ENCODE measurements at regions not wholly inside any gene's neighbourhood (a gene's known extent, or its start where the extent isn't known, plus 50 kb on each side); places are given as distances from the start of the nearest gene placed in this dataset.
"Not testable (repeated sequence)": the region's sequence is repeated elsewhere in the genome, so short reads cannot be mapped to it uniquely, and the experiment has no call there.

DNA sequence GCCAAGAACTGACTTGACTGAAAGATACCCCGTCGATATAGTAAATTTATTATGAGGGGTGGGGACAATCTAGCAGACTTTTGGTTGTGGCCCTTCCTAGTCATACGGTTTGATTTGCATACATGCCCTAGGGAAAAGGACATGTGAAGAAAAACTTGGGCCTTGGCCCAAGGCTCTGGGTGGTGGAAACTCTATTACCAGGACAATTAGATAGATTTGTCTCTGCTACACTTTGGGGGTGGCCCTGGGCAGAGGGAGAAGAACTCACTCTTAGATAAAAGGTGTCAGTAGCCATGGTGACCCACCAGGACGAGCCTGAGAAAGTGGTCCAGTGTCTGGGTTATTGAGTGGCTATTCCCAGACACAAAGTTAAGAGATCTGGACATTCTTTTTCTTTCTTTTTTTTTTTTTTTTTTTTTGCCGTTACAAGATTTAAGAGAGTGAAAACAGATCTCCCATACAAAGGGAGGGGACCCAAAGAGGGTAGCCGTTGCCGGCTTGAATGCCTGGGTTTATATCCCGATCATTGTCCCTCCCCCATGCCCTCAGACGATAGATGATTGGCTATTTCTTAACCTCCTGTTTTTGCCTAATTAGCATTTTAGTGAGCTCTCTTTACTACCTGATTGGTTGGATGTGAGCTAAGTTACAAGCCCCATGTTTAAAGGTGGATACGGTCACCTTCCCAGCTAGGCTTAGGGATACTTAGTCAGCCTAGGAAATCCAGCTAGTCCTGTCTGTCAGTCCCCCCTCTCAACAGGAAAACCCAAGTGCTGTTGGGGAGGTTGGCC, 96.4 kb upstream of the SMAD3 start:
- DNase-seq = no peak

GRCh38 chr15:66974131-66974530, 91.3 kb upstream of the SMAD3 start:
- not testable (repeated sequence) for DNase-seq

- DNase-seq = not testable (repeated sequence)
Measured at GRCh38 chr15:66976106-66976640, 89.2 kb upstream of the SMAD3 start.

DNA sequence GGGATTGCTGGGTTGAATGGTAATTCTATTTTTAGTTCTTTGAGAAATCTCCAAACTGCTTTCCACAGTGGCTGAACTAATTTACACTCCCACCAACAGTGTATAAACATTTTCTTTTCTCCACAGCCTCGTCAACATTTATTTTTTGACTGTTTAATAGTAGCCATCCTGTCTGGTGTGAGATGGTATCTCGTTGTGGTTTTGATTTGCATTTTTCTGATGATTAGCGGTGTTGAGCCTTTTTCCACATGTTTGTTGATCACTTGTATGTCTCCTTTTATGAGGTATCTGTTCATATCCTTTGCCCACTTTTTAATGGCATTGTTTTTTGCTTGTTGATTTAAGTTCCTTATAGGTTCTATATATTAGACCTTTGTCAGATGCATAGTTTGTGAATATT, 85.1 kb upstream of the SMAD3 start:
- not testable (repeated sequence) for DNase-seq

DNA sequence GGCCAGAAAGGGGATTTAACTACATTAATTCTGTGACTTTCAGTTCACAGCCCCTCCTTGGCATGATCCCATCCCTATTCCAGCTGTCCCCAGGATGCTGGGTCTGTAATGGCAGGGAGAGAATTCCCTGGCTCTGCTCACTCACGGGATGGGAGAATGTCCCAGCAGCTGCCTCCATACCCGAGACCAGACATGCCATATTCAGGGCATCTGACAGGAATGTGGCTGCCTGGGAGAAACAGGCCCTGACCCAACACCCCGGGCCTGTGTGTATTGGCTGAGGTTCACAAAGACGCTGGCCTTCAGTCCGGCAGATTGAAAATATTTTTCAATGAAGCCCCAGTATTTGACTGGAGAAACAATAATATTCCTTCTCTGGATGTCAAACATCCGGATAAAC, 83.6 kb upstream of the SMAD3 start:
- DNase-seq = no peak

GRCh38 chr15:66982250-66982649, 83.2 kb upstream of the SMAD3 start:
- DNase-seq = no peak

- DNase-seq = no peak
Measured at GRCh38 chr15:66982816-66983215, 82.6 kb upstream of the SMAD3 start.

DNA sequence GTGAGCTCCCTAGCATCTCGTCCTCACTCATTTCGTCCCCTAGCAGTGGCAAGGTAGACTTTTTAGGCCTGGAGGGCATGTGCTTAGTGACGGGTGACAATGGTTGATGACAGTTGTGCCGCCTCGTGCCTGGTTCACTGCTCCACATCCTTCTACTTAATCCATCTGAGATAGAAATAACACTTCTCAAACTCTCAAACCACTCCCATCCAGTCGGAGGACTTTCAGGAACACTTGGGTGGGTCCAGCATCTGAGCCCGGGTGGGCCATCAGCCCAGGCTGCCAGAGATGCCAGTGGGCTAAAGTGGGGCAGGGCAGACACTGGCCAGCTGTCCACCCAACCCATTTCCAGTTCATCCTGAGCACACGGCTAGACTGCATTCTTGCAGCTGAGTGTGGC, 79.7 kb upstream of the SMAD3 start:
- no peak for DNase-seq

DNA sequence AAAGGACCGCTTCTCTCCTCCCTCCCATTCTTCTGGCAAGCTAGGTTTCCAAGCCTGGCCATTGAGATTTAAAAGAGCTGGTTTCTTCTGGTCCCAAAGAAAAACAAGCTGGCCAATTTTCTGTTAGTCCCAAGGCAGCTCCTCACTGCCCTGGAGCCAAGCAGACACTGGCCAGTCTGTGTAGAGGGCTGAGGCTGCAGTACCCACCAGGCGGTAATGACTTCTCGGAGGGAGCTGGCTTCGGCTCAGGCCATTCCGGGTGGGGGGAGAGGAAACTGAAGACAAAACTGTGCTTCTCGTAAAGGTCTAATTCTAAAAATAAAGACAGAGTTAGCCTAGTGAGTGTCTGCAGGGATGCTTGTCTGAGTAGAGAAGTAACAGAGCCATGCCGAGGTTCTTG, 78.5 kb upstream of the SMAD3 start:
- no peak for DNase-seq

GRCh38 chr15:66993090-66993489, 72.3 kb upstream of the SMAD3 start:
- DNase-seq = no peak

DNA sequence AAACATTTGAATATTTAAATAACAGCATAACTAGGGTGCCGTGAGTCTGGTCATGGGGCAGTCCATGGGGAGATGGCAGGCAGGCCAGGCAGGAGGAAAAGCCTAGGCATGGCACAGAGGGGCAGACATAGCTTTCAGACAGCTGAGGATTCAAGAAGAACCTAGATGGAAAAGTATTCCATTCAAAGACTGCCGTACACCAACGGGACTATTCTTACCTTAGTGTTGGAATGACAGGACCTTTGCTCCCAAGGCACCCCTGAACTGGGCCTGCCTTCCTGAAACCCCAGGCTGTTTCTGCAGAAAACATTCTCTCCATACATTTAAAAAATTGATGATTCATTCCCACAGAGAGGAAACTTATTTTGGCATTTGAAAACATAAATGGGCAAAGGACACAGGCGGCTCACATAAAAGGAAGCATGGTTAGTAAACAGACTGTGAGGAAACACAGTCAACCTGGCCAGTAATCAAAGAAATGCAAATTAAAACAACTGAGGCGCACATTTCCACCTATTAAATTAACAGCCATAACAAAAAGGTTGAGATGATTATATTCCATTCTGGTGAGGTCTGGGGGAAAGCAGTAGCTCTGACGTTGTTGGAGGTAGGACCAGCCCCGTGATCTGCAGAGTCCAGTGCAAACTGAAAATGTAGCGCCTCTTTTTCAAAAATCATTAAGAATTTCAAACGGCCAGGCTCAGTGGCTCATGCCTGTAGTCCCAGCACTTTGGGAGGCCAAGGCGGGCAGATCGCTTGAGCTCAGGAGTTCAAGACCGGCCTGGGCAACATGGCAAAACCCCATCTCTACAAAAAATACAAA, 71.3 kb upstream of the SMAD3 start:
- no peak for DNase-seq

DNA sequence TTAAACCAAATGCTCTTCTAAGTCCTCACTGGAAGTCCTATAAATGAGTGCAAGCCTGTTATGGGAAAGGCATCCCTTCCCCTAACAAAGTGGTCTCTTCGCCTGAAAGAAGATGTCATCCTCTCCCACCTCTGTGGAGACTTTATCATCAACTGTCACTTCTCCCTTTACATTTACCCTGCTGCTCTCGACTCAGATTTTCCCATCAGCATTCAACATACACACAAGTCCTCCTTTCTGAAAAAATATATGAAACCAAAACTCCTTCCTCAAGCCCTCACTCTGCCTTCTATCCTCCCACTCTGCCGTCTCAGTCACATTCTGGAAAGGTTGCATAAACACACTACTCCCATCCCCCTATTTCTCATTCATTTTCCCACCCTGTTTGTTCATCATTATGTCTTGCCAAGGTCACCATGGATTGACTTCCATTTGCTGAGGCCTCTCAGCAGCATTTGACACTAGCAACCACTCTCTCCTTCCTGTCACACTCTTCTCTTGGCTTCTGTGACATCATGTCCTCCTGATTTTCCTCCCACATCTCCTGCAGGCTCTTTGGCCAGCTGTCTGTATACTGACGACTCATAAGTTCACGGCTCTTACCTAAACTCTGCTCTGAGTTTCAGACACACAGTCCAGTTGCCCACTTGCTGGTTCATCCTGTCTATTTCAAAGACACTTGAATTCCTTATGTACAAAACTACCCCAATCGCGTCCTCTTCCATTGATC, 70.3 kb upstream of the SMAD3 start:
- no peak for DNase-seq

DNA sequence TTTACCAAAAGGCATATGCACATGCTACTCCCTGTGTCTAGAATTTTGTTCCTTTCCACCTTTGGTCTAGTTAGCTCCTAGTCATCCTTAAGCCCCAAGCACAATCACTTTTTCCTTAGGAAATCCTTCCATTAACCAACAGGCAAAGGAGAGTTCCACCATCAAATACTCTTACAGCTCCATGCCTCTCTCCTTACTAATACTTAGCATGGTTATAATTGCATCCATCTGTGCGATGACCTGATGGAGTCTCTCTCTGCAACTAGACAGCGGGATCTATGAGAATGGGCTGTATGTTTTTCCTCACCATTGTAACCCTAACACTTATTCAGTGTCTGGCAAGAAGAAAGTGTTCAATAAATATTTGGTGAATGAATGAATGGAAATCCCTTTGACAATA, 69.3 kb upstream of the SMAD3 start:
- no peak for DNase-seq

DNA sequence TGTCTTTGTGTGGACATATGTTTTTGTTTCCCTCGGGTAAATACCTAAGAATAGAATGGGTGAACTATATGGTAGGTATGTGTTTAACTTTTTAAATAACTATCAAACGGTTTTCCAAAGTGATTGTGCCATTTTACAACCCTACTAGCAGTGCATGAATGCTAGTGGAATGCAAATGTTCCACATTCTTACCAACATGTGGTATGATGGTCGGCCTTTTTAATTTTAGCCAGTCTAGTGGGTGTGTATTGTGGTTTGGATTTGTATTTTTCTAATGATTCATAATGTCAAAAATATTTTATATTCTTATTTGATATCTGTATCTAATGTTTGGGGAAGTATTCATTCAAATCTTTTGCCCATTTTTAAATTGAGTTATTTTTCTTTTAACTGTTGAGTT, 68.2 kb upstream of the SMAD3 start:
- no peak for DNase-seq

DNA sequence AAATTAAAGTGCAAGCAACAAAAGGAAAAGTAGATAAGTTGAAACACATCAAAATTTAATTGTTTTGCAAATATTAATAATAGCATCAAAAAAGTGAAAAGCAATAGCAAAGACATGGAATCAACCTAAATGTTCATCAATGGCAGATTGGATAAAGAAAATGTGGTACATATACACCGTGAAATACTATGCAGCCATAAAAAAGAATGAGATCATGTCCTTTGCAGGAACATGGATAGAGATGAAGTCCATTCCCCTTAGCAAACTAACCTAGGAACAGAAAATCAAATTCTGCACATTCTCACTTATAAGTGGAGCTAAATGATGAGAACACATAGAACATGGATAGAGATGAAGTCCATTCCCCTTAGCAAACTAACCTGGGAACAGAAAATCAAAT, 67.2 kb upstream of the SMAD3 start:
- DNase-seq = not testable (repeated sequence)

DNA sequence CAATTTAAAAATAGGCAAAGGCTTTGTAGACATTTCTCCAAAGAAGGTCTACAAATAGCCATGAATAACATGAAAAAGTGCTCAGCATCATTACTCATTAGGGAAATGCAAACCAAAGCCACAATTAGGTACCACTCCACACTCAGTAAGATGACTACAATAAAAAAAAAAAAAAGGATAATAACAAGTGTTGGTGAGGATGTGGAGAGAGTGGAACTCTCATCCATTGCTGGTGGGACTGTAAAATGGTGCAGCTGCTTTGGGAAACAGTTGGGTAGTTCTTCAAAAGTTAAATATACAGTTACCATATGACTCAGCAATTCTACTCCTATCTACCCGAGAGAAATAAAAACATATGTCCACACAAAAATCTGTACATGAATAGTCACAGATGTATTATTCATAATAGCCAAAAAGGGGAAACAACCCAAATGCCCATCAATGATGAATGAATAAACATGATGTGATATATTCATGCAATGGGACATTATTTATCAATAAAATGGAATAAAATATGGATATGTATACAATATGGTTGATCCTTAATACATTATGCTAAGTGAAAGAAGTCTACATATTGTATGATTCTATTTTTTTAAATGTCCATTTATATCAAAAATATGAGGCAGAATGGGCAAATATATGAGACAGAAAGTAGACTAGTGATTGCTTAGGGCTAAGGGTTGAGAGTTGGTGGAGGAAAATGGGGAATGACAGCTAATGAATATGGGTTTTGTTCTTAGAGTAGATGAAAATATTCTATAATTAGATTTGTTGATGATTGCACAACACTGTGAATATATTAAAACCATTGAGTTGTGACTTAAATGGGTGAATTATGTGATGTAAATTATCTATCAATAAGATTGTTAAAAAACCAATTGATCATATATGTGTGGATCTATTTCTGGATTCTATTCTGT, 66.1 kb upstream of the SMAD3 start:
- DNase-seq = no peak

GRCh38 chr15:67000896-67001295, 64.5 kb upstream of the SMAD3 start:
- no peak for DNase-seq

- DNase-seq = no peak
Measured at GRCh38 chr15:67002368-67002767, 63.0 kb upstream of the SMAD3 start.

DNA sequence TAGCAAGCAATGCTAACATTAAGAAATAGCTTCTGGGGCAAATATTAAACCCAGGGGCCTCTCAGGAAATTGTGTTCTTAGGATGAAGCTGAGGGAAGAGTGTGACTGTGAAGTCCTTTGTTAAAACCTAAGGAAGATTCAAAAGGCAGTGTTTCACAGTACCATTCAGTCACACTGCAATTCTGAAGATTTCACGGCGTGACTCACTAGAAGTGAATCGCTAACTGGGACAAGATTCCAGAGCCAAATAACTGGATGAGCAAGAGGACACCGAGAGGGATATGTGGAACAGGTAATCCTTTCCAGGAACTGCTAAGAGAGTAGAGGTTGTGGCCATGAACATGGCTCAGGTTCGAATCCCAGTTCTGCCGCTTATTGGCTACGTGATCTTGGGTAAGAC, 61.8 kb upstream of the SMAD3 start:
- DNase-seq = no peak

- DNase-seq = no peak
Measured at GRCh38 chr15:67004142-67004541, 61.3 kb upstream of the SMAD3 start.

- no peak for DNase-seq
Measured at GRCh38 chr15:67005294-67005996, 60.0 kb upstream of the SMAD3 start.
